Gastrocnemius medialis (tissue), 4 donors: ENCODE measurements at regions not wholly inside any gene's neighbourhood (a gene's known extent, or its start where the extent isn't known, plus 50 kb on each side); places are given as distances from the start of the nearest gene placed in this dataset.

Experiments used
- POLR2A ChIP-seq, 2 donors: fragments of 450-650 bp; IDR thresholded peaks; one replicate each; pipeline ENCODE4 v1.6.1; 2017; ENCODE audit warnings: antibody characterized with exemption in 2 of 2, mild to moderate bottlenecking in 2 of 2, moderate library complexity in 2 of 2
- TF ChIP-seq, protein P1 (sequence below), 5 experiments: fragments of 450-650 bp in 3 of 5; fragments of 200-600 bp in 2 of 5; sonication (generic) in 2 of 5; IDR thresholded peaks in 4 of 5; conservative IDR thresholded peaks in 1 of 5; 1 replicate in 4 of 5; 2 replicates in 1 of 5; pipeline ENCODE4 v1.5.1; 2016 to 2019; ENCODE audit warnings: antibody characterized with exemption in 5 of 5, mild to moderate bottlenecking in 3 of 5, moderate library complexity in 3 of 5

DNA sequence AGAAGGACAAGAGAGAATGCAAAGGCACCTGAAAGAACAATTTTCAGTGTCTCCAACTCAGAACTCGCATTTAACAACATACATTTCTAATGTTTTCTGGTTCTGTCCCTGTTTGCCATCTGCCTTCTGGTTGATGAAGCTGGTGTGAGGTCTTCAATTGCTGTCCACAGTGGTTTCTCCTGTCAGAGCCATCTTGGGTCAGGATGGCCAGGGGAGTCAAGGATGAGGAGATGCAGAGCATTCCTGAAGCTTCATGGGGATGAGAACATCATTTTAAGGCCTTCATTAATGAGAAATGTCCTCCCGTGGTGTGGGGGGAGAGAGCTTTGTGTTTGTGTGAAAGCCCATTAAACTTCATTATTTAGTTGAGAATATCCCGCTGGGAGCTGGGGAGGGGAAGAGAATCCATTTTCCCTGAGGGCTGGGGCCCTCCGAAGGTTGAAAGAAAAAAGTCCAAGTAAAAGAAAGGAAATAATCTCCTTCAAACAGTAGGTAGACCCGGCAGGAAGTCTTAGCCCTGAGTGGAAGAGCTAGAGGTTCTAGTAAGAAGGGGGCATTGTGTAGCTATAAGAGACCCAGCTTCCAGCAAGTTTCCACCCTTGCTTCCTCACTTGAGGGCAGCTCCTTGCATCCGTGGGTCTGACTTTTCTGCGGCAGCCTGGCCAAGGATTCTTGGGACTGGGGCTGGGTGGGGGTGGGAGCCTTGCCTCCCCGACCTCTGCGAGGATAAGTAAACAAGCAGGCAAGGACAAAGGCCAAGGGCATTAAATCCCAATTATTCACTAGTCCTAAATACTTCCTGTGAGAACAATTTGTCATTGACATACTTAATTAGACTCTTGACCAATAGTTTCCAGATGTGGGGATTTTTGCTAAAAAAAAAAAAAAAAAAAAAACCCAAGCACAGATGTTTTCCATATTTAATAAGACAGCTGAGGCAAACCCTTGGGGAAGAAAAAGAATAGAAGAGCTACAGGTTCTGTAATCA is 119.2 kb downstream of the MSX2 start:
- TF ChIP-seq, protein P1, sequence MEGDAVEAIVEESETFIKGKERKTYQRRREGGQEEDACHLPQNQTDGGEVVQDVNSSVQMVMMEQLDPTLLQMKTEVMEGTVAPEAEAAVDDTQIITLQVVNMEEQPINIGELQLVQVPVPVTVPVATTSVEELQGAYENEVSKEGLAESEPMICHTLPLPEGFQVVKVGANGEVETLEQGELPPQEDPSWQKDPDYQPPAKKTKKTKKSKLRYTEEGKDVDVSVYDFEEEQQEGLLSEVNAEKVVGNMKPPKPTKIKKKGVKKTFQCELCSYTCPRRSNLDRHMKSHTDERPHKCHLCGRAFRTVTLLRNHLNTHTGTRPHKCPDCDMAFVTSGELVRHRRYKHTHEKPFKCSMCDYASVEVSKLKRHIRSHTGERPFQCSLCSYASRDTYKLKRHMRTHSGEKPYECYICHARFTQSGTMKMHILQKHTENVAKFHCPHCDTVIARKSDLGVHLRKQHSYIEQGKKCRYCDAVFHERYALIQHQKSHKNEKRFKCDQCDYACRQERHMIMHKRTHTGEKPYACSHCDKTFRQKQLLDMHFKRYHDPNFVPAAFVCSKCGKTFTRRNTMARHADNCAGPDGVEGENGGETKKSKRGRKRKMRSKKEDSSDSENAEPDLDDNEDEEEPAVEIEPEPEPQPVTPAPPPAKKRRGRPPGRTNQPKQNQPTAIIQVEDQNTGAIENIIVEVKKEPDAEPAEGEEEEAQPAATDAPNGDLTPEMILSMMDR (IDR thresholded peaks at IDR 0.05 in 4 of 5, conservative IDR thresholded peaks at IDR 0.05 in 1 of 5), result no peak
- no peak for TF ChIP-seq POLR2A (IDR thresholded peaks at IDR 0.05)
